GM12878 (cell line): ENCODE measurements at regions not wholly inside any gene's neighbourhood (a gene's known extent, or its start where the extent isn't known, plus 50 kb on each side); places are given as distances from the start of the nearest gene placed in this dataset.
A peak's percentile ranks its signal among the peaks of the same experiment; 100 is the strongest.

Experiments
- ATAC-seq: fragments of 200-7000 bp; cut with Tn5 transposase; 3 replicates; pipeline ENCODE4 v1.9.1; 2020; ENCODE audit warnings: mild to moderate bottlenecking, moderate library complexity
- BruUV-seq: library from RNA; stranded (reverse); fragments of 400-500 nt; replicated peaks from 2 replicates; lab custom pipeline; 2021; lab: Mats Ljungman, UMichigan
- CTCF ChIA-PET: fragments of 300-600 bp; sonication (Branson Sonifier 250); formaldehyde crosslinking; extraction: SDS; loops from one replicate; lab custom pipeline; 2021; ENCODE audit warnings: inconsistent platforms; lab: Yijun Ruan, JAX
- POLR2A ChIA-PET: fragments of 350-600 bp; formaldehyde crosslinking; extraction: SDS; loops from one replicate; lab custom pipeline; 2021; ENCODE audit warnings: inconsistent platforms; lab: Charles Lee
- RAD21 ChIA-PET: fragments of 300-600 bp; sonication (Branson Sonifier 250); formaldehyde crosslinking; loops from one replicate; lab custom pipeline; 2023; ENCODE audit warnings: antibody characterized with exemption; ENCODE audit not compliant: unreplicated experiment; lab: Charles Lee
- SMC1A ChIA-PET: fragments of 300-600 bp; sonication (Branson Sonifier 250); formaldehyde crosslinking; loops from one replicate; lab custom pipeline; 2023; ENCODE audit not compliant: unreplicated experiment, uncharacterized antibody; lab: Charles Lee
- DNase-seq: peaks from one replicate; pipeline ENCODE4 v3.0.0-alpha.2; 2011; ENCODE audit warnings: low read depth, low spot score
- FAIRE-seq: peaks from 3 replicates; lab custom pipeline; 2011; peaks lifted over from hg19 to GRCh38; lab: Jason Lieb, UNC
- H2AFZ ChIP-seq: 2 replicates; pipeline ENCODE4 v1.6.0; 2011; ENCODE audit warnings: low read depth, low read length, control low read depth; ENCODE audit not compliant: control insufficient read depth
- H3K27ac ChIP-seq: 2 replicates; pipeline ENCODE4 v1.5.1; 2011; ENCODE audit warnings: control low read depth; ENCODE audit not compliant: control insufficient read depth, insufficient read depth
- H3K27me3 ChIP-seq, 2 experiments: replicated peaks in 1 of 2; 2 replicates each; pipeline versions ENCODE4 v1.6.0 to v1.6.1; 2011; ENCODE audit warnings: low read length in 1 of 2; ENCODE audit not compliant: control insufficient read depth in 2 of 2, insufficient read depth in 2 of 2
- H3K36me3 ChIP-seq, 2 experiments: 2 replicates each; pipeline ENCODE4 v1.5.1; 2011; ENCODE audit warnings: low read length in 1 of 2; ENCODE audit not compliant: control insufficient read depth in 2 of 2, insufficient read depth in 2 of 2
- H3K4me1 ChIP-seq: 2 replicates; pipeline ENCODE4 v1.6.1; 2011; ENCODE audit warnings: mild to moderate bottlenecking, low read length, moderate library complexity, mixed read lengths; ENCODE audit not compliant: control insufficient read depth, insufficient read depth
- H3K4me2 ChIP-seq: 2 replicates; pipeline ENCODE4 v1.6.0; 2011; ENCODE audit warnings: control low read depth; ENCODE audit not compliant: control insufficient read depth, insufficient read depth
- H3K4me3 ChIP-seq: fragments of 200-600 bp; sonication (generic); 2 replicates; pipeline ENCODE4 v1.5.1; 2016
- H3K79me2 ChIP-seq: 2 replicates; pipeline ENCODE4 v1.6.0; 2011; ENCODE audit warnings: low read length; ENCODE audit not compliant: control insufficient read depth, insufficient read depth
- H3K9ac ChIP-seq: 2 replicates; pipeline ENCODE4 v1.8.0; 2011; ENCODE audit warnings: low read length, control low read depth, mixed read lengths; ENCODE audit not compliant: control insufficient read depth, insufficient read depth
- H3K9me3 ChIP-seq: replicated peaks from 3 replicates; pipeline ENCODE4 v1.5.1; 2011; ENCODE audit warnings: mild to moderate bottlenecking, low read length; ENCODE audit not compliant: control insufficient read depth, insufficient read depth
- H4K20me1 ChIP-seq: 2 replicates; pipeline ENCODE4 v1.6.0; 2011; ENCODE audit not compliant: control insufficient read depth, insufficient read depth
- BACH1 ChIP-seq: fragments of 450-650 bp; IDR thresholded peaks from 2 replicates; pipeline ENCODE4 v1.6.1; 2017; ENCODE audit warnings: mild to moderate bottlenecking, borderline replicate concordance
- MXI1 ChIP-seq: fragments of 150-350 bp; IDR thresholded peaks from 2 replicates; pipeline ENCODE4 v1.6.1; 2011; ENCODE audit warnings: low read depth, mild to moderate bottlenecking, inconsistent platforms, low read length, improper control_type of control experiment
- MYC ChIP-seq: IDR thresholded peaks from 2 replicates; pipeline ENCODE4 v1.6.1; 2011; ENCODE audit warnings: mild to moderate bottlenecking, low read length, moderate library complexity, inconsistent platforms; ENCODE audit not compliant: insufficient read depth, insufficient replicate concordance, insufficient read length, severe bottlenecking
- NRF1 ChIP-seq: conservative IDR thresholded peaks from 2 replicates; pipeline ENCODE4 v1.6.1; 2011; ENCODE audit warnings: mild to moderate bottlenecking, low read depth, low read length, improper control_type of control experiment
- ZZZ3 ChIP-seq: IDR thresholded peaks from 2 replicates; pipeline ENCODE4 v1.6.1; 2011; ENCODE audit warnings: low read depth; ENCODE audit not compliant: control insufficient read depth, insufficient read length
- WGBS: methylation state at CpG from one replicate; pipeline ENCODE4 v1.1.6; 2016; ENCODE audit warnings: low lambda C conversion rate; ENCODE audit not compliant: insufficient replicate concordance, insufficient coverage; ENCODE audit errors: missing lambda C conversion rate; 5-methylcytosine and 5-hydroxymethylcytosine counted together
- in situ Hi-C: fragments of 300-500 bp; cut with MboI; formaldehyde crosslinking; loops from 9 replicates; pipeline ENCODE4 v1.14.3; 2018; ENCODE audit warnings: mixed read lengths
- intact Hi-C: fragments of 100-400 bp; cut with micrococcal nuclease; formaldehyde crosslinking; loops from one replicate; pipeline ENCODE4 v1.14.2; 2022; ENCODE audit not compliant: unreplicated experiment
- TF ChIP-seq, protein P1 (sequence below): fragments of 450-650 bp; IDR thresholded peaks from 2 replicates; pipeline ENCODE4 v1.6.1; 2018; ENCODE audit warnings: borderline replicate concordance, mild to moderate bottlenecking; ENCODE audit not compliant: partially characterized antibody
- TF ChIP-seq, protein P2 (sequence below): fragments of 450-650 bp; IDR thresholded peaks from 2 replicates; pipeline ENCODE4 v1.6.1; 2017; ENCODE audit warnings: mild to moderate bottlenecking, low read depth, inconsistent platforms; ENCODE audit not compliant: poor library complexity, severe bottlenecking

GRCh38 chr12:93050026-93050747 is 121.1 kb upstream of the EEA1 start:
- no peaks in the 10 kb centered on the region for H3K4me1 ChIP-seq
- no peak overlapping the region for H3K4me2 ChIP-seq
- no TSS peak for BruUV-seq
- H3K4me3 ChIP-seq = no peak overlapping the region
- intact Hi-C loops = no loop called here
- no peak for TF ChIP-seq BACH1
- TF ChIP-seq, protein P1, sequence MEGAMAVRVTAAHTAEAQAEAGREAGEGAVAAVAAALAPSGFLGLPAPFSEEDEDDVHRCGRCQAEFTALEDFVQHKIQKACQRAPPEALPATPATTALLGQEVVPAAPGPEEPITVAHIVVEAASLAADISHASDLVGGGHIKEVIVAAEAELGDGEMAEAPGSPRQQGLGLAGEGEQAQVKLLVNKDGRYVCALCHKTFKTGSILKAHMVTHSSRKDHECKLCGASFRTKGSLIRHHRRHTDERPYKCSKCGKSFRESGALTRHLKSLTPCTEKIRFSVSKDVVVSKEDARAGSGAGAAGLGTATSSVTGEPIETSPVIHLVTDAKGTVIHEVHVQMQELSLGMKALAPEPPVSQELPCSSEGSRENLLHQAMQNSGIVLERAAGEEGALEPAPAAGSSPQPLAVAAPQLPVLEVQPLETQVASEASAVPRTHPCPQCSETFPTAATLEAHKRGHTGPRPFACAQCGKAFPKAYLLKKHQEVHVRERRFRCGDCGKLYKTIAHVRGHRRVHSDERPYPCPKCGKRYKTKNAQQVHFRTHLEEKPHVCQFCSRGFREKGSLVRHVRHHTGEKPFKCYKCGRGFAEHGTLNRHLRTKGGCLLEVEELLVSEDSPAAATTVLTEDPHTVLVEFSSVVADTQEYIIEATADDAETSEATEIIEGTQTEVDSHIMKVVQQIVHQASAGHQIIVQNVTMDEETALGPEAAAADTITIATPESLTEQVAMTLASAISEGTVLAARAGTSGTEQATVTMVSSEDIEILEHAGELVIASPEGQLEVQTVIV = no peak
- H3K9ac ChIP-seq = no peak overlapping the region
- H4K20me1 ChIP-seq = no peaks in the 10 kb centered on the region
- 50% methylated on average over 3 of the region's 3 CpGs for WGBS
- ChIA-PET POLR2A (no interaction called here), RAD21 (interaction anchor here (0.7 kb wide), 1 partner anchor 11 kb away, joined by 3 read pairs; no protein-coding TSS in a partner anchor), CTCF (no interaction called here), SMC1A (interaction anchor here (0.8 to 1.0 kb wide), 3 partner anchors 8 to 326 kb away, joined by 3 to 5 read pairs (median 3); no protein-coding TSS in a partner anchor)
- ATAC-seq = no peak
- no peak overlapping the region; the same call in 1 of the 2 replicates for H2AFZ ChIP-seq
- no peak for DNase-seq
- no peaks in the 10 kb centered on the region for H3K36me3 ChIP-seq
- peak; percentile 7 for FAIRE-seq
- no peak overlapping the region for H3K27ac ChIP-seq
- H3K79me2 ChIP-seq = no peaks in the 10 kb centered on the region
- H3K9me3 ChIP-seq = no peaks in the 10 kb centered on the region; the same call in 1 of the 3 replicates
- in situ Hi-C loops = no loop called here
- H3K27me3 ChIP-seq = no peaks in the 10 kb centered on the region

- TF ChIP-seq MXI1 (no peak), ZZZ3 (no peak), MYC (no peak), NRF1 (no peak)
- TF ChIP-seq, protein P2, sequence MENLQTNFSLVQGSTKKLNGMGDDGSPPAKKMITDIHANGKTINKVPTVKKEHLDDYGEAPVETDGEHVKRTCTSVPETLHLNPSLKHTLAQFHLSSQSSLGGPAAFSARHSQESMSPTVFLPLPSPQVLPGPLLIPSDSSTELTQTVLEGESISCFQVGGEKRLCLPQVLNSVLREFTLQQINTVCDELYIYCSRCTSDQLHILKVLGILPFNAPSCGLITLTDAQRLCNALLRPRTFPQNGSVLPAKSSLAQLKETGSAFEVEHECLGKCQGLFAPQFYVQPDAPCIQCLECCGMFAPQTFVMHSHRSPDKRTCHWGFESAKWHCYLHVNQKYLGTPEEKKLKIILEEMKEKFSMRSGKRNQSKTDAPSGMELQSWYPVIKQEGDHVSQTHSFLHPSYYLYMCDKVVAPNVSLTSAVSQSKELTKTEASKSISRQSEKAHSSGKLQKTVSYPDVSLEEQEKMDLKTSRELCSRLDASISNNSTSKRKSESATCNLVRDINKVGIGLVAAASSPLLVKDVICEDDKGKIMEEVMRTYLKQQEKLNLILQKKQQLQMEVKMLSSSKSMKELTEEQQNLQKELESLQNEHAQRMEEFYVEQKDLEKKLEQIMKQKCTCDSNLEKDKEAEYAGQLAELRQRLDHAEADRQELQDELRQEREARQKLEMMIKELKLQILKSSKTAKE = no peak
- TF ChIP-seq, all 136 proteins: peak for 0
- no peak for ATAC-seq
- no peaks in the 10 kb centered on the region; the same call in 1 of the 3 replicates for H3K9me3 ChIP-seq
- no peak overlapping the region for H3K9ac ChIP-seq
- H3K4me2 ChIP-seq = no peak overlapping the region
- H2AFZ ChIP-seq = no peak overlapping the region
- ChIA-PET CTCF (no interaction called here), POLR2A (no interaction called here), RAD21 (interaction anchor here (0.7 to 1.7 kb wide), 2 partner anchors 11 to 59 kb away, joined by 3 to 4 read pairs; no protein-coding TSS in a partner anchor), SMC1A (interaction anchor here (0.8 to 1.2 kb wide), 3 partner anchors 8 to 325 kb away, joined by 3 to 5 read pairs (median 3); no protein-coding TSS in a partner anchor)
- WGBS = 95% methylated on average over 2 of the region's 2 CpGs
- no peaks in the 10 kb centered on the region for H3K4me1 ChIP-seq
- in situ Hi-C loops (no loop called here), intact Hi-C loops (no loop called here)
- H3K36me3 ChIP-seq = no peaks in the 10 kb centered on the region
- H3K79me2 ChIP-seq = no peaks in the 10 kb centered on the region
- no peak overlapping the region for H3K27ac ChIP-seq
- H4K20me1 ChIP-seq = no peaks in the 10 kb centered on the region
- H3K27me3 ChIP-seq = no peaks in the 10 kb centered on the region
- H3K4me3 ChIP-seq = no peak overlapping the region
- BruUV-seq = no TSS peak
- no peak for FAIRE-seq
- DNase-seq = no peak
These were observed 121.6 kb upstream of the EEA1 start for GRCh38 chr12:93050748-93051081.
